ENCODE measurements at regions not wholly inside any gene's neighbourhood (a gene's known extent, or its start where the extent isn't known, plus 50 kb on each side); places are given as distances from the start of the nearest gene placed in this dataset.

DNA sequence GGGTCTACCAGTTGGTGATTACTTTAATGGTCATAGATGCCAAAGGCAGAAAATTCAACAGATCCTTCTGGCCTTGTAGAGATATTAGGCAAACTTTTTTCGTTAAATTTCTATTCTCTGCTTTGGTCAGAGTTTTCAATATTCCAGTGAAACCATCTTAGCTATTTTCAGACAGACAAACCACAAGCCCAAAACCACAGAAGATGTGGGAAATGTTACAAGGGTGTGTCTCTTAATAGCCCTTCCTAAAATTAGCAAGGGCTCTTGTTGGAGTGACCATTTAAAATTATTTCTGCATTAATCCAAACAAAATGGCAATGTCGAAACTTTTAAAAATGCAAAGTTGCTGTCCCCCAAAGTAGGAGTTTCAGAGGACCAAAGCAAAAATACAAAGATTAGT lies 102.8 kb downstream of the ARRDC4 start:
- Histone ChIP-seq H3K4me3 (no peak overlapping the region), H3K9me3 (peaks cover 38% of the 10 kb centered on the region), H4K20me1 (no peaks in the 10 kb centered on the region), H3K9ac (no peak overlapping the region), H3K27me3 (no peaks in the 10 kb centered on the region), H3K27ac (no peak overlapping the region), H3K36me3 (no peaks in the 10 kb centered on the region), H3K4me1 (peaks cover 51% of the 10 kb centered on the region), H3K4me2 (peak overlapping the region; percentile 76)
- no peak for TF ChIP-seq Cebpa-rat (IDR thresholded peaks at IDR 0.05)

DNA sequence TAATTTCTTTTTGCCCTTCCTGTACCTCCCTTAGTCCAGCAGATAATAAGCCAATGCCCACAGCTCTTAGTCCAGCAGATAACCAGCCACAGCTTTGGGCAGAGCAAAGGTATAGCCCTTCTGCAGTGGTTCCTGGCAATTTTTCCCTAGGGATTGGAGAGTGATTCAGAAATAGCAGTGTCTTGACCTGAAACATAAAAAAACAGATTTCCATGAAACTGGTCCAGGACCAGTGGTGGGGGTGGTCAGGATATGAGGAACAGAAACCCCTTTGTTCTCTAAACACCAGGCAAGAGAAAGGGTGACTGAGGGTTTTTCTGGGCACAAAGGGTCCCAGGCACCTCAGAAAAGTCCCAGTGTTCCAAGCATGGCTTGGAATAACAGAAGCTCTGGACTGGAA lies 103.4 kb downstream of the ARRDC4 start:
- no peaks in the 10 kb centered on the region for H4K20me1 ChIP-seq
- H3K9me3 ChIP-seq: peaks cover 43% of the 10 kb centered on the region
- no peak overlapping the region for H3K4me3 ChIP-seq
- H3K4me1 ChIP-seq: peaks cover 51% of the 10 kb centered on the region
- H3K36me3 ChIP-seq: no peaks in the 10 kb centered on the region
- no peak overlapping the region; the same call in 1 of the 2 replicates for H3K27ac ChIP-seq
- peak overlapping the region; percentile 76 for H3K4me2 ChIP-seq
- no peak for TF ChIP-seq Cebpa-rat (IDR thresholded peaks at IDR 0.05)
- 0 out of 2 replicates have a peak overlapping the region, but pooled peaks have one; percentile 25 for H3K9ac ChIP-seq
- H3K27me3 ChIP-seq: no peaks in the 10 kb centered on the region

DNA sequence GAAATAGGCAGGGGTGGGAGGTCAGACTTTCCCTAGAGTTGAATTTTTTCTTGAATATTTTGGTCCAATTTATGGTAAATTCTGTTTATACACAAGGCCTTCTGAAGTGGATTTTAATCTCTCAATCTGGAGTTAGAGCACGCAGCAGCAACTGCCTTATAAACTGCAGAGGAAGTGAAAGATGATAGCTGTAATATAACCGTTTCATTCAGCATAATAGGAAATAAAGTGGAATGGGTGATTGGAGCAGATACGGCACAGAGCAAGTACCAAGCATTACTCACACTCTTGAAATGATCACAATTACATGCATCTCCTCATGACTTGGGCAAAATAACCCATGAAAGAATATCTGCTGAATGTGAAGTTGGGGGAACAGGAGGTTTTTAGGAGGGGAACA lies 106.8 kb downstream of the ARRDC4 start:
- no peak overlapping the region for H3K27ac ChIP-seq
- no peak for TF ChIP-seq Cebpa-rat (IDR thresholded peaks at IDR 0.05)
- no peaks in the 10 kb centered on the region for H4K20me1 ChIP-seq
- no peak overlapping the region for H3K4me3 ChIP-seq
- H3K9me3 ChIP-seq: peaks cover 27% of the 10 kb centered on the region
- H3K4me1 ChIP-seq: peaks cover 47% of the 10 kb centered on the region
- H3K36me3 ChIP-seq: no peaks in the 10 kb centered on the region
- H3K27me3 ChIP-seq: no peaks in the 10 kb centered on the region
- H3K4me2 ChIP-seq: 0 out of 2 replicates have a peak overlapping the region, but pooled peaks have one; percentile 10
- H3K9ac ChIP-seq: no peak overlapping the region

DNA sequence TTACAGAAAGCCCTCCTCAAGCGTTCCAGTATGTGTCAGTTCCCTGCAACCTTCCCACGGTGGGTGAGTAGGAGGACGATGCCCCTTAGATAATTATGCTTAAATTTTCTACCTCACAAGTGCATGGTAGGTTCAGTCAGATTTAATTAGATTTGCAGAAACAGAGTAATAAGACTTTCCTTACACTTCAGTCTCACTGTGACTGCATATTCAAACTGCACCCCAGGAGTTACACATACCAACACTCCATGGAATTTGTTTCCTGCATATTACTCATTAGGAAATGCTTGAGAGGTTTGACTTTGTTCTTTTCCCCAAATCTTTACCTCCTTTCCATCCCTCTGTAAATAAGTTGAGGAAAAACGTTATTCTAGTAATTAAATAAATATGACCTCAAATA lies 108.8 kb downstream of the ARRDC4 start:
- Histone ChIP-seq H3K27me3 (no peaks in the 10 kb centered on the region), H3K9me3 (peaks cover 24% of the 10 kb centered on the region), H3K9ac (no peak overlapping the region), H3K36me3 (no peaks in the 10 kb centered on the region), H4K20me1 (no peaks in the 10 kb centered on the region), H3K4me2 (no peak overlapping the region), H3K4me1 (peaks cover 27% of the 10 kb centered on the region), H3K4me3 (no peak overlapping the region), H3K27ac (no peak overlapping the region)
- no peak for TF ChIP-seq Cebpa-rat (IDR thresholded peaks at IDR 0.05)

DNA sequence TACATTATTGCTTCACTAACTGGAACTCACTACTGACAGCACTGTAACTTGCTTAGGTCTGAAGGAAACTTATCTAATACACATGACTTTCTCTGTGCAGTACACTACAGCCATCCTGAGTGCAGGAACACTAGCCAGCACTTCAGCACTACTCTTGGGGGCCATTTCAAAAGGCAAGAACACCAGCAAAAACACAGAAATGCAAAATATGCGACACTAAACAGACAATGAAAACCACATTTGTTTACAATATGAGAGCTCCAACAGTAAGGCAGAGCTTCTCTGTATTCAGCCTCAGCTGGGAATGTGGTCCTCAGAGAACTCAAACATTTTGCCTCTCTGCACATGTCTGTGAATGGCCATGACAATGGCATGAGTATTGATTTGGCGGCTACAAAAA lies 109.6 kb downstream of the ARRDC4 start:
- H3K9me3 ChIP-seq: peaks cover 24% of the 10 kb centered on the region
- H3K4me3 ChIP-seq: no peak overlapping the region
- H3K4me1 ChIP-seq: peaks cover 19% of the 10 kb centered on the region
- no peak for TF ChIP-seq Cebpa-rat (IDR thresholded peaks at IDR 0.05)
- no peak overlapping the region for H3K4me2 ChIP-seq
- no peaks in the 10 kb centered on the region for H4K20me1 ChIP-seq
- H3K27ac ChIP-seq: no peak overlapping the region
- no peaks in the 10 kb centered on the region for H3K27me3 ChIP-seq
- no peak overlapping the region for H3K9ac ChIP-seq
- H3K36me3 ChIP-seq: no peaks in the 10 kb centered on the region

DNA sequence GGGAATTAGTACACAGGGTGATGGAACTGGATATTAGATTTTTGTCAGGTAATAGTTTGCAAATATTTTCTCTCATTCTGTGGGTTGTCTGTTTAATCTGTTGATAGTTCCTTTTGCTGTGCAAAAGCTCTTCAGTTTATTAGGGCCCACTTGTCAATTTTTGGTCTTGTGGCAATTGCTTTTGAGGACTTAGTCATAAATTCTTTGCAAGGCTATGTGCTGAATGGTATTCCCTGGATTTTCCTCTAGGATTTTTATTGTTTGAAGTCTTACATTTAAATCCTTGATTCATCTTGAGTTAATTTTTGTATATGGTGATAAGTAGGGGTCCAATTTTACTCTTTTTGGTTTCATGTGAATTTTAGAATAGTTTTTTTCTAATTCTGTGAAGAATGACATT lies 111.3 kb downstream of the ARRDC4 start:
- Histone ChIP-seq H3K27ac (no peak overlapping the region), H3K4me2 (no peak overlapping the region), H4K20me1 (no peaks in the 10 kb centered on the region), H3K4me3 (no peak overlapping the region), H3K27me3 (no peaks in the 10 kb centered on the region), H3K4me1 (peaks cover 16% of the 10 kb centered on the region), H3K9me3 (peaks cover 20% of the 10 kb centered on the region), H3K9ac (no peak overlapping the region), H3K36me3 (no peaks in the 10 kb centered on the region)
- no peak for TF ChIP-seq Cebpa-rat (IDR thresholded peaks at IDR 0.05)

DNA sequence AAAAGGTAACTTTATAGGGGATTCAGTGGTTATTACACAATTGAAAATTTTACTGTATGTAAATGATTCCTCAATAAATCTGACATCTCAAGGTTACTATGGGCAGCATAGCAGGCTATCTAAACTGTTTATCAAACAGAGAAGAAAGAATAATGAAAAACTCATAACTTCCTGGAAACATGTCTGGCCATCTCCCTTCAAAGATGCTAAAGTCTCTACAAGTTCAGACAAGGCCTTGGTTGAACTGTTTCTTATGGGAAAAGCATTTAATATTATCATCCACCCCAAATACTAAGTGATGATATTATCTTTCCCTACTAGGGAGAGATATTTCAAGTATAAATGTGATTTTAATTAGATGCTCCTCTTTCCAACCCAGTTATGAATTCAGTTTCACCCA lies 114.9 kb downstream of the ARRDC4 start:
- no peak overlapping the region for H3K9ac ChIP-seq
- no peak overlapping the region for H3K27ac ChIP-seq
- TF ChIP-seq Cebpa-rat (IDR thresholded peaks at IDR 0.05): no peak
- no peaks in the 10 kb centered on the region for H4K20me1 ChIP-seq
- H3K27me3 ChIP-seq: no peaks in the 10 kb centered on the region
- 0 out of 2 replicates have a peak, but pooled peaks cover under 1% of the 10 kb centered on the region for H3K9me3 ChIP-seq
- peaks cover 13% of the 10 kb centered on the region for H3K4me1 ChIP-seq
- H3K4me3 ChIP-seq: no peak overlapping the region
- no peak overlapping the region for H3K4me2 ChIP-seq
- H3K36me3 ChIP-seq: no peaks in the 10 kb centered on the region

DNA sequence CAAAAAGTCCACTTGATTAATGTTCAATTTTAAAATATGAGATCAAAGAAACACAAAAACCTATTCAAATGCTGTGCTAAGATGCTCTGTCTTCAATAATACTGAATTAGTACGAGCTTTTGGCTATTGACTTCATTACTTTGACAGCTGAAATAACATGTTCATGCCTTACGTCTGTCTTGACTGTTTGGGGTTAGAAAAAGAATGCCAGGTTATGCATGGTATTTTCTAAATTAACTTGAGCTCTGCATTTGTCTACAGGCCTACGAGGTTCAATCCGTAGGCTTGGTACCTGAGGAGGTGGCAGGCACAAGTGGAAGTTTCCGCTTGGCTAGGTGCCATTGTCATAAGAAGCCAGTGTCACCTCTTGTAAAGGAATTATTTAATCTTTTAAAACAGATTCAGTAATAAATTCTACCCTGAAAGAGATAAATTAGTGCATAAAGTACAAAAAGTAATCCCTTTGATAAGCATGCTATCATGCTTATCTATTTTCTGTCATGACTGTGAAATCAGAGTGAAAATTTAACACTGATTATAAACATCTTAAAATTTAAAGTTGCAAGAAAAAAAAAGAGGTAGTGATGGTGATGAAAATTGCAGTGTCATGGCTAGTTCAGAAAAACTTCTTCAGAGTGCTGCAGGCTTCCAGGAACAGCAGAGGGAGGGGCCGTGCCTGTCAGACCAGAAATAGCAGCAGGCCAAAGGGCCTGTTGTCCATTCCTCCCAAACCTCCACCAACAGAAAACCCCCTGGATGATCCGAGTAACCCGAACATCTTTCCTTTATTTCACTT lies 115.7 kb downstream of the ARRDC4 start:
- Histone ChIP-seq H3K9me3 (no peaks in the 10 kb centered on the region), H3K36me3 (no peaks in the 10 kb centered on the region), H3K27me3 (no peaks in the 10 kb centered on the region), H3K4me2 (peak overlapping the region; percentile 43), H4K20me1 (no peaks in the 10 kb centered on the region), H3K9ac (no peak overlapping the region), H3K4me3 (no peak overlapping the region), H3K27ac (peak overlapping the region; percentile 29; the same call in 1 of the 2 replicates), H3K4me1 (peaks cover 13% of the 10 kb centered on the region)
- TF ChIP-seq Cebpa-rat (IDR thresholded peaks at IDR 0.05): no peak

DNA sequence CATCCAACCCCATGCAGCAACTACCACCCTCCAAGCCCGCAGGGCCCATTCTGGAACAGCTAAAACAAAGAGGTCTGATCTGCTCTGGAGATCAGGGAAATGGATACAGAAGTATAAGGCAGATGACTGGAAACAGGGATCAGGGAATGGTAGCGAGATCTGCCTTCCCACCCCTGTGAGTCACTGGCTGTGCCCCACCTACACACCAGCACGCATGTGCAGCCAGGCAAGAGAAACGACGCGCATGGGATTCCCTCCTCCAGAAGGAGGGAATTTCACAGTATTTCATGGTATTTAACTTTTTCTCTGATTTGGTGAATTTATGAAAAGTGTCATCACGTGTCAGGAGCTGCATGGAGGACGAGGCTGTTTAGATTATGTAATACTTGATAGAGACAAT lies 116.7 kb downstream of the ARRDC4 start:
- TF ChIP-seq Cebpa-rat (IDR thresholded peaks at IDR 0.05): no peak
- Histone ChIP-seq H3K9ac (no peak overlapping the region), H3K36me3 (no peaks in the 10 kb centered on the region), H3K4me2 (peak overlapping the region; percentile 43), H3K27ac (no peak overlapping the region), H3K9me3 (no peaks in the 10 kb centered on the region), H3K4me1 (peaks cover 13% of the 10 kb centered on the region), H3K27me3 (no peaks in the 10 kb centered on the region), H4K20me1 (no peaks in the 10 kb centered on the region), H3K4me3 (no peak overlapping the region)

DNA sequence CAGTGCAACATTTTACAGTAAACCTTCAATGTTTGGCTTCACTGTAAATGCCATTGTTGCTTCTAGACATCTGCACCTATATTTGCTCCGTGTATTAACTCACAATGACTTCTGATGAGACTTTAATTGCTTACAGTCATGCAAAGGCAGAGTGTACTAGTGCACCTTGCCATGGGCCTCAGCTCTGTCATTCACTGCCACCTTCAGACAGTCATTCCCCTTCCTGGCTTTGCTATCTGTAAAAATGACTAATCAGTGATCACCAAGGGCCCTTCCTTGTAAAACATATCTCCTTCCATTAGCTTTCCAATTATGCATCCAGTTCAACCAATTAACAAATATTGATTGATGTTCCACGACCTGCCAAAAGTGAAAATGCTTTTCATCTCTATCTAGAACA lies 120.3 kb downstream of the ARRDC4 start:
- no peak overlapping the region for H3K9ac ChIP-seq
- no peaks in the 10 kb centered on the region for H4K20me1 ChIP-seq
- no peaks in the 10 kb centered on the region for H3K27me3 ChIP-seq
- H3K4me2 ChIP-seq: no peak overlapping the region
- H3K36me3 ChIP-seq: no peaks in the 10 kb centered on the region
- H3K4me1 ChIP-seq: peaks cover 19% of the 10 kb centered on the region
- no peaks in the 10 kb centered on the region for H3K9me3 ChIP-seq
- no peak overlapping the region for H3K27ac ChIP-seq
- no peak for TF ChIP-seq Cebpa-rat (IDR thresholded peaks at IDR 0.05)
- H3K4me3 ChIP-seq: no peak overlapping the region

Data from BLaER1 (cell line).